K562 (cell line): ENCODE measurements at regions not wholly inside any gene's neighbourhood (a gene's known extent, or its start where the extent isn't known, plus 50 kb on each side); places are given as distances from the start of the nearest gene placed in this dataset.

Experiments
- ATAC-seq: fragments of 200-7000 bp; cut with Tn5 transposase; 3 replicates; pipeline ENCODE4 v1.9.1; 2020; ENCODE audit warnings: moderate library complexity
- BruUV-seq: library from RNA; stranded (reverse); fragments of 400-500 nt; replicated peaks from 2 replicates; lab custom pipeline; 2021; lab: Mats Ljungman, UMichigan
- CTCF ChIA-PET: fragments of 300-600 bp; formaldehyde crosslinking; extraction: SDS; loops from one replicate; lab custom pipeline; 2021; ENCODE audit warnings: low intra/inter-chr PET ratio; lab: Yijun Ruan, JAX
- POLR2A ChIA-PET: fragments of 300-600, 350-650 bp; sonication (Branson Sonifier 250); formaldehyde crosslinking; extraction: SDS; loops from one replicate; lab custom pipeline; 2021; ENCODE audit warnings: antibody characterized with exemption, inconsistent platforms; lab: Yijun Ruan, JAX
- DNase-seq, 4 experiments: peaks; one replicate each; pipeline versions ENCODE4 v3.0.0 to v3.0.0-alpha.2; 2011 to 2018; ENCODE audit warnings: low spot score in 3 of 4, mixed read lengths in 3 of 4; ENCODE audit errors: extremely low read depth in 1 of 4
- FAIRE-seq: peaks from 2 replicates; lab custom pipeline; 2011; peaks lifted over from hg19 to GRCh38; lab: Jason Lieb, UNC
- H2AFZ ChIP-seq: 2 replicates; pipeline ENCODE4 v1.6.0; 2011; ENCODE audit warnings: low read depth, low read length, control low read depth, inconsistent platforms
- H3K27ac ChIP-seq: fragments of 200-600 bp; 3 replicates; pipeline ENCODE4 v1.8.0; 2011; ENCODE audit warnings: low read depth, mild to moderate bottlenecking, control low read depth, inconsistent platforms, low read length, moderate library complexity, mixed read lengths; ENCODE audit errors: extremely low read depth
- H3K27me3 ChIP-seq, 2 experiments: fragments of 300-600 bp in 1 of 2; 2 replicates in 1 of 2; 3 replicates in 1 of 2; pipeline versions ENCODE4 v1.6.0 to v1.8.0; 2011; ENCODE audit warnings: inconsistent platforms in 2 of 2, low read length in 2 of 2, mild to moderate bottlenecking in 1 of 2, mixed read lengths in 1 of 2, moderate library complexity in 1 of 2; ENCODE audit not compliant: control insufficient read depth in 2 of 2, insufficient read depth in 2 of 2
- H3K36me3 ChIP-seq: fragments of 300-600 bp; 3 replicates; pipeline ENCODE4 v1.8.0; 2011; ENCODE audit warnings: mild to moderate bottlenecking, low read length, inconsistent platforms; ENCODE audit not compliant: control insufficient read depth, insufficient read depth
- H3K4me1 ChIP-seq, 2 experiments: fragments of 200-600 bp in 1 of 2; replicated peaks in 1 of 2; 2 replicates in 1 of 2; 3 replicates in 1 of 2; pipeline versions ENCODE4 v1.5.1 to v1.8.0; 2011; ENCODE audit warnings: inconsistent platforms in 2 of 2, low read length in 2 of 2, mild to moderate bottlenecking in 1 of 2, mixed read lengths in 1 of 2, moderate library complexity in 1 of 2; ENCODE audit not compliant: control insufficient read depth in 2 of 2, insufficient read depth in 2 of 2
- H3K4me2 ChIP-seq: 2 replicates; pipeline ENCODE4 v1.6.1; 2011; ENCODE audit warnings: low read length, control low read depth, inconsistent platforms, mixed read lengths; ENCODE audit not compliant: insufficient read depth
- H3K4me3 ChIP-seq: fragments of 200-600 bp; sonication (generic), shearing (Covaris generic); 2 replicates; pipeline ENCODE4 v1.5.1; 2016; ENCODE audit warnings: control low read depth, inconsistent platforms
- H3K79me2 ChIP-seq: fragments of 200-600 bp; 3 replicates; pipeline ENCODE4 v1.8.0; 2011; ENCODE audit warnings: low read length, inconsistent platforms; ENCODE audit not compliant: control insufficient read depth, insufficient read depth
- H3K9ac ChIP-seq, 2 experiments: 2 replicates each; pipeline versions ENCODE4 v1.6.0 to v1.6.1; 2011; ENCODE audit warnings: low read depth in 2 of 2, low read length in 2 of 2, control low read depth in 1 of 2, inconsistent platforms in 1 of 2, mild to moderate bottlenecking in 1 of 2, mixed read lengths in 1 of 2; ENCODE audit not compliant: insufficient read depth in 1 of 2
- H3K9me1 ChIP-seq: one replicate; pipeline ENCODE4 v1.6.0; 2011; ENCODE audit warnings: inconsistent platforms, mild to moderate bottlenecking, low read length, moderate library complexity; ENCODE audit not compliant: control insufficient read depth, insufficient read depth
- H3K9me3 ChIP-seq: replicated peaks from 2 replicates; pipeline ENCODE4 v1.5.1; 2011; ENCODE audit warnings: low read depth, low read length, inconsistent platforms; ENCODE audit not compliant: control insufficient read depth, insufficient read depth
- H4K20me1 ChIP-seq: replicated peaks from 2 replicates; pipeline ENCODE4 v1.6.1; 2011; ENCODE audit warnings: low read length, inconsistent platforms, mixed read lengths; ENCODE audit not compliant: control insufficient read depth, insufficient read depth
- ASH1L ChIP-seq: fragments of 450-650 bp; IDR thresholded peaks from 2 replicates; pipeline ENCODE4 v1.6.1; 2018; ENCODE audit warnings: borderline replicate concordance, mild to moderate bottlenecking, low read depth; ENCODE audit not compliant: partially characterized antibody
- ATF7 ChIP-seq: fragments of 450-650 bp; IDR thresholded peaks from 2 replicates; pipeline ENCODE4 v1.7.1; 2014; ENCODE audit warnings: mild to moderate bottlenecking, moderate library complexity
- EGR1 ChIP-seq: fragments of 450-650 bp; conservative IDR thresholded peaks from 2 replicates; pipeline ENCODE4 v1.6.1; 2017; ENCODE audit warnings: mild to moderate bottlenecking
- FOXJ3 ChIP-seq: sonication (generic); formaldehyde crosslinking; IDR thresholded peaks from 2 replicates; pipeline ENCODE4 v1.4.0; 2020; ENCODE audit warnings: mild to moderate bottlenecking, missing genetic modification reagents
- HCFC1 ChIP-seq: IDR thresholded peaks from 2 replicates; pipeline ENCODE4 v1.6.1; 2012; ENCODE audit warnings: low read depth, low read length, improper control_type of control experiment
- PTTG1 ChIP-seq: fragments of 450-650 bp; IDR thresholded peaks from 2 replicates; pipeline ENCODE4 v1.6.1; 2016; ENCODE audit warnings: low read depth, mild to moderate bottlenecking, missing genetic modification characterization, missing compliant biosample characterization
- RAD21 ChIP-seq, 2 experiments: fragments of 250-450 bp in 1 of 2; fragments of 450-650 bp in 1 of 2; sonication (Bioruptor Pico) in 1 of 2; formaldehyde crosslinking in 1 of 2; IDR thresholded peaks in 1 of 2; conservative IDR thresholded peaks in 1 of 2; 2 replicates each; pipeline versions ENCODE4 v1.4.0 to v1.8.0; 2020 to 2022; ENCODE audit warnings: mild to moderate bottlenecking in 2 of 2, moderate library complexity in 1 of 2
- TCFL5 ChIP-seq: fragments of 250-450 bp; sonication (Bioruptor Pico); conservative IDR thresholded peaks from 2 replicates; pipeline ENCODE4 v1.6.1; 2021; ENCODE audit warnings: mild to moderate bottlenecking, moderate library complexity, matching md5 sums
- ZNF778 ChIP-seq: fragments of 450-650 bp; formaldehyde crosslinking; IDR thresholded peaks from 2 replicates; pipeline ENCODE4 v1.4.0; 2020; ENCODE audit warnings: mild to moderate bottlenecking, moderate library complexity
- WGBS: fragments of 100-300 bp; shearing (Covaris generic); methylation state at CpG from one replicate; pipeline ENCODE4 v1.1.6; 2016; ENCODE audit warnings: low coverage, mixed read lengths; ENCODE audit not compliant: insufficient coverage; ENCODE audit errors: missing lambda C conversion rate; 5-methylcytosine and 5-hydroxymethylcytosine counted together
- in situ Hi-C: fragments of 300-500 bp; cut with MboI; formaldehyde crosslinking; loops from 4 replicates; pipeline ENCODE4 v1.15.0; 2018; ENCODE audit warnings: inconsistent platforms, mixed read lengths
- intact Hi-C: fragments of 100-400 bp; cut with micrococcal nuclease; formaldehyde crosslinking; loops from 2 replicates; pipeline ENCODE4 v1.14.2; 2022

DNA sequence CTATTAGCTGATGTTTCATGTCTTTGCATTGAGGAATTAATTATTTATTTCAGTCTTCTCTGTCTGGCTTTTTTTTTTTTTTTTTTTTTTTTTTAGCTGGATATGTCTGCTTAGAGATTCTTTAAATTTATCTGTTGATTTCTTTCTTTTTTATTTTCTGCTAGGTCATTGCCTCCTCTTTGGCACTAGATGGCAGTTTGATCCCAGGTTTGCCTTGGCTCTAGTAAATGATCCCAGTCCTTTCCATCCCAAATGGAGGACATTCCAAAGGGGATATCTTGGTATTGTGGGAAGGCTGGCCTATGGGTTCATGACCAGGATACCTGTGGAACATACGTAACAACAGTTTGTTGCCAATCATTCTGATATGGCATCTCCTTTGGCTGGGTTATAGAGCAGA is 339.5 kb upstream of the GCFC2 start:
- FAIRE-seq, result no peak
- no peak for DNase-seq
- Histone ChIP-seq H3K4me2 (no peak overlapping the region), H3K9ac (no peak overlapping the region), H3K36me3 (no peaks in the 10 kb centered on the region), H3K4me3 (no peak overlapping the region), H3K27ac (no peak overlapping the region), H4K20me1 (no peaks in the 10 kb centered on the region), H3K4me1 (no peaks in the 10 kb centered on the region), H3K27me3 (no peaks in the 10 kb centered on the region), H3K79me2 (no peaks in the 10 kb centered on the region), H3K9me1 (no peaks in the 10 kb centered on the region), H3K9me3 (no peaks in the 10 kb centered on the region), H2AFZ (no peak overlapping the region)
- ChIA-PET POLR2A (no interaction called here), CTCF (no interaction called here)
- BruUV-seq, result no TSS peak
- ATAC-seq, result no peak
- TF ChIP-seq RAD21 (CRISPR knock-in tag; conservative IDR thresholded peaks at IDR 0.05 in 1 of 2, IDR thresholded peaks at IDR 0.05 in 1 of 2), result 0 out of 4 replicates have a peak, but pooled peaks of 1 of the 2 experiments have one; percentile 15
- TF ChIP-seq FOXJ3 (CRISPR knock-in tag), result no peak
- no peak for TF ChIP-seq ASH1L
- no peak for TF ChIP-seq HCFC1
- no peak for TF ChIP-seq ZNF778 (CRISPR knock-in tag)
- no peak for TF ChIP-seq TCFL5 (CRISPR knock-in tag)
- no peak for TF ChIP-seq EGR1
- no peak for TF ChIP-seq PTTG1 (tag)
- TF ChIP-seq ATF7, result no peak
- in situ Hi-C loops (no loop called here), intact Hi-C loops (no loop called here)
- WGBS, result 38% methylated on average over 1 of the region's 1 CpG
